HFFc6 (cell line): ENCODE measurements at regions not wholly inside any gene's neighbourhood (a gene's known extent, or its start where the extent isn't known, plus 50 kb on each side); places are given as distances from the start of the nearest gene placed in this dataset.

ENCODE experiments used
- DNase-seq: peaks from one replicate; pipeline ENCODE4 v3.0.0-alpha.2; 2018
- H3K27ac Mint-ChIP-seq: 2 replicates; pipeline ENCODE4 v1.8.0; 2020; ENCODE audit warnings: mild to moderate bottlenecking, mixed read lengths
- H3K27me3 Mint-ChIP-seq: 2 replicates; pipeline ENCODE4 v1.8.0; 2021; ENCODE audit warnings: mild to moderate bottlenecking, moderate library complexity, mixed read lengths; ENCODE audit not compliant: insufficient read depth
- H3K36me3 Mint-ChIP-seq: 2 replicates; pipeline ENCODE4 v1.8.0; 2021; ENCODE audit warnings: low read depth, mixed read lengths
- H3K4me1 Mint-ChIP-seq: 2 replicates; pipeline ENCODE4 v1.8.0; 2020; ENCODE audit warnings: low read depth, mixed read lengths
- H3K4me3 Mint-ChIP-seq: 2 replicates; pipeline ENCODE4 v1.8.0; 2020; ENCODE audit warnings: mild to moderate bottlenecking, moderate library complexity, mixed read lengths
- H3K9me3 Mint-ChIP-seq: 2 replicates; pipeline ENCODE4 v1.8.0; 2020; ENCODE audit warnings: mild to moderate bottlenecking, mixed read lengths
- TF ChIP-seq, protein P1 (sequence below): fragments of 200-600 bp; sonication (generic); IDR thresholded peaks from 2 replicates; pipeline ENCODE4 v1.5.0; 2021; ENCODE audit warnings: antibody characterized with exemption, mild to moderate bottlenecking

DNA sequence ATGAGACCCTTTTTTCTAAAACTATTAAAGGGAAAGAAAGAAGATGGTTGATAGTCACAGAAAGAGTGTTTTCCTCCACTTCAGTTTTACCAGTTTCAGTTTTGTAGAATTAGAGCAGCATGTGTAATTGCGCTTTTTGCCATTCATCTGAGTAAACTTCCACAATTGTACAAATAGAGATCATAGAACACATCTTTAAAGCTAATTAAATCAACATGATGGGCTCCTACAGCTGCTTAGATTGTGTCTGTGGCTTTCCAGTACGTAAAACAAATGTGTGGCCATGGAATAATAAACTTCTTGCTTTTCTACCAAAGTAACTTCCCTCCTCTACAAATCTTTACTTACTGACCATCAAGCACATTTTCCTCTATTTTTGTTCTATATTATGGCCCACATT, 84.2 kb upstream of the LRIG3 start:
- H3K27ac Mint-ChIP-seq = no peak overlapping the region
- H3K4me3 Mint-ChIP-seq = no peak overlapping the region; the same call in 1 of the 2 replicates
- no peaks in the 10 kb centered on the region for H3K27me3 Mint-ChIP-seq
- DNase-seq = no peak
- TF ChIP-seq, protein P1, sequence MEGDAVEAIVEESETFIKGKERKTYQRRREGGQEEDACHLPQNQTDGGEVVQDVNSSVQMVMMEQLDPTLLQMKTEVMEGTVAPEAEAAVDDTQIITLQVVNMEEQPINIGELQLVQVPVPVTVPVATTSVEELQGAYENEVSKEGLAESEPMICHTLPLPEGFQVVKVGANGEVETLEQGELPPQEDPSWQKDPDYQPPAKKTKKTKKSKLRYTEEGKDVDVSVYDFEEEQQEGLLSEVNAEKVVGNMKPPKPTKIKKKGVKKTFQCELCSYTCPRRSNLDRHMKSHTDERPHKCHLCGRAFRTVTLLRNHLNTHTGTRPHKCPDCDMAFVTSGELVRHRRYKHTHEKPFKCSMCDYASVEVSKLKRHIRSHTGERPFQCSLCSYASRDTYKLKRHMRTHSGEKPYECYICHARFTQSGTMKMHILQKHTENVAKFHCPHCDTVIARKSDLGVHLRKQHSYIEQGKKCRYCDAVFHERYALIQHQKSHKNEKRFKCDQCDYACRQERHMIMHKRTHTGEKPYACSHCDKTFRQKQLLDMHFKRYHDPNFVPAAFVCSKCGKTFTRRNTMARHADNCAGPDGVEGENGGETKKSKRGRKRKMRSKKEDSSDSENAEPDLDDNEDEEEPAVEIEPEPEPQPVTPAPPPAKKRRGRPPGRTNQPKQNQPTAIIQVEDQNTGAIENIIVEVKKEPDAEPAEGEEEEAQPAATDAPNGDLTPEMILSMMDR = no peak
- H3K36me3 Mint-ChIP-seq = no peaks in the 10 kb centered on the region
- H3K4me1 Mint-ChIP-seq = peaks cover 5% of the 10 kb centered on the region; the same call in 1 of the 2 replicates
- H3K9me3 Mint-ChIP-seq = no peaks in the 10 kb centered on the region

DNA sequence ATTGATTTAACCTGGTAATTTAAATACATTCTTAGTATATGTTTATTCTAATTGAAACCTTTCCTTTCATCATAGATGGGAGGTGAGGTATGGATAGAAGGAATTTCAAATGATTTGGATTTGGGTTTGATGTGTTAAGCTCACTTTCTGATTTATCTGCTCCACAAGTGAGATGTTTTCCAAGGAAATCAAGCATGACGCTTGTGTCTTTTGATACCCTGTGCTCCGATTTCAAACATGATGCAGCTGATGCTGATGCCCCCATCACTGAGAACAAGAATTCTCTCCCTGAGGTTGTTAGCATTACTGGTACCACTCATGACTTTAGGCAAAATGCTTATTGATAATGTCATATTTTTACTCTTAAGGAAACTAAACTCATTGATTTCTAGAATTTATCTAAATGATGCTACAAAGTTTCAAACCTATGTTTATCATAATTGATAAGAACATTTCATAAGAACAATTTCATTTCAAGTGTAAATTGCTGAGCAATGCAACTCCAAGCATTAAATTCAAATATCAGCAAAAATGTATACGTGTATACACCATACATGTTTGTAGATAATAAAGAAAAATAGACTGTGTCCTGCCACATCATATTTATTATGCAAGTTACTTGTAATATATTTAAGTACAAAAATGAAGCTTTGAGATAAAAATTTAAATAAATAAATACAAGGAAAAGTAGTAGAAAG, 75.5 kb upstream of the LRIG3 start:
- Mint-ChIP-seq H3K9me3 (no peaks in the 10 kb centered on the region), H3K27ac (no peak overlapping the region), H3K4me1 (no peaks in the 10 kb centered on the region), H3K36me3 (no peaks in the 10 kb centered on the region), H3K4me3 (no peak overlapping the region), H3K27me3 (no peaks in the 10 kb centered on the region)
- DNase-seq = no peak
- TF ChIP-seq, protein P1 = no peak

DNA sequence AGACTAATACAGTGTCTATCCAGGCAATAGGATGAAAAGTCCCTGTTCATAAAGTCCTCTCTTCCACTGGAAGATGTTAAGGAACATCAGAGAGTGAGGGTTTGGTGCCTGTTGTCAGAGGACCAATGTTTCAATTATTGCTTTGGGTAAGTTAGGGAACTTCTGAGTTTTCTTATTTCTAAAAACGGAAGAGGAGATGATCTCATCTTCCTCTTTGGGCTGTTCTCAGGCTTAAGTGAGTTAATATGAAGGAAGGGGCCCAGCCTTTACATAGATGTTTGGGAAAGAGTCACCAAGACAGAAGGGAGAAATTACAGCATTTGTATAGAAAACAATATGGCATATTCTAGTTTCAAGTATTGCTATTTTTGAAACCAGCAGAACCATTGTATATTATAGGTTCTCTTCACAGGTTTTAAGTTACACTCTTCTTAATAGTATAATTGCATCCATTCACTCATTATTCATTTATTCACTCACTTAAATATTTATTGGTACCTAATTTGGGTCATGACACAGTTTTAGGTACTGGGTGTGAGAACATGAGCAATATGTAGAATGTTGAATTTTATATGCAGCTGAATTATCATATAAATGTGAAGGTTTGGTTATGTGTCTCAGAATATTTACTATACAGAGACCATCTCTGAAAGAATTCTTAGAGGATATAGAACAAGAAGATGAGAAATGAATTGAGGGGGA, 68.5 kb upstream of the LRIG3 start:
- peaks cover 13% of the 10 kb centered on the region for H3K9me3 Mint-ChIP-seq
- no peak for DNase-seq
- peaks cover 7% of the 10 kb centered on the region; the same call in 1 of the 2 replicates for H3K36me3 Mint-ChIP-seq
- TF ChIP-seq, protein P1 = no peak
- no peaks in the 10 kb centered on the region for H3K4me1 Mint-ChIP-seq
- no peak overlapping the region for H3K27ac Mint-ChIP-seq
- no peak overlapping the region for H3K4me3 Mint-ChIP-seq
- peaks cover 8% of the 10 kb centered on the region for H3K27me3 Mint-ChIP-seq

DNA sequence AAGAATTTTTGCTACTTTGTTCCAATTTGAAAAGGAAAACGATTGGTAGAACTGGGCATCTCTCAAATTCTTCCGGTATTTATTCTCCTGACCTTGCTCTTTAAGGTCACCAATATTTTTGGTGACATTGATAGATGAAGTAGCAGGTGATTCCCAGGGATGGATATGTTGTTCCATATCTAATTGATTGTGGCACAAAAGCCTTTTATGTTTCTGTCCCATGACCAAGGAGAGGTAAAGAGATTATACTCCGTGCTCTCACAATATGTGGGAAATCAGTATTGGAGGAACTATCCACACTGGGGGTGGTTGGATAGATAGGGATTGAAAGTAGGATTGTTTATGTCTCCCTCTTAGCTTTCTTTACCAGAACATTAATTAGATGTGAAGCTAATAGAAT, 61.7 kb upstream of the LRIG3 start:
- no peak overlapping the region for H3K27ac Mint-ChIP-seq
- no peaks in the 10 kb centered on the region for H3K9me3 Mint-ChIP-seq
- H3K4me3 Mint-ChIP-seq = no peak overlapping the region

DNA sequence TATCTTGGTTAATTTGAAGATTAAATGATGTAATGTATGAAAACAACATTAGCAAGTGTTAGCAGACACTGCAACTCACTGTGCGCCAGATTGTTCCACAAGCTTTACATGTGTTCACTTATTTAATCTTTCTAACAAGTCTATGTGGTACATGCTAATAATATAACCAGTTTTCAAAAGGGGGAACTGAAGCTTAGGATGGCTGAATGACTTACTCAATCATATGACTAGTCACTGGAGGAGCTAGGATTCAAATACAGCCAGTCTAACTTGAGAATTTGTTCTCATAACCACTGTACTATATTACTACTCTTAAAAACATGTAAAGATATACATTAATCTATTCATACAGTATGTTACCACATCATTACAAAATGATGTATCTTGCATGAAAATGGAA, 60.5 kb upstream of the LRIG3 start:
- Mint-ChIP-seq H3K27me3 (peaks cover 7% of the 10 kb centered on the region), H3K9me3 (no peaks in the 10 kb centered on the region), H3K36me3 (no peaks in the 10 kb centered on the region), H3K4me1 (no peaks in the 10 kb centered on the region), H3K27ac (no peak overlapping the region), H3K4me3 (no peak overlapping the region)
- TF ChIP-seq, protein P1 = no peak
- DNase-seq = no peak

More for the DNA sequence above, 61.7 kb upstream of the LRIG3 start:
- no peaks in the 10 kb centered on the region for H3K4me1 Mint-ChIP-seq
- no peaks in the 10 kb centered on the region for H3K36me3 Mint-ChIP-seq
- H3K27me3 Mint-ChIP-seq = peaks cover 7% of the 10 kb centered on the region
- no peak for DNase-seq
- TF ChIP-seq, protein P1 = no peak
